HG03097 (cell line): ENCODE measurements at regions not wholly inside any gene's neighbourhood (a gene's known extent, or its start where the extent isn't known, plus 50 kb on each side); places are given as distances from the start of the nearest gene placed in this dataset.

Experiments used
- ATAC-seq: cut with Tn5 transposase; IDR thresholded peaks from one replicate; pipeline ENCODE4 v1.9.1; 2021; ENCODE audit not compliant: unreplicated experiment, low FRiP score

DNA sequence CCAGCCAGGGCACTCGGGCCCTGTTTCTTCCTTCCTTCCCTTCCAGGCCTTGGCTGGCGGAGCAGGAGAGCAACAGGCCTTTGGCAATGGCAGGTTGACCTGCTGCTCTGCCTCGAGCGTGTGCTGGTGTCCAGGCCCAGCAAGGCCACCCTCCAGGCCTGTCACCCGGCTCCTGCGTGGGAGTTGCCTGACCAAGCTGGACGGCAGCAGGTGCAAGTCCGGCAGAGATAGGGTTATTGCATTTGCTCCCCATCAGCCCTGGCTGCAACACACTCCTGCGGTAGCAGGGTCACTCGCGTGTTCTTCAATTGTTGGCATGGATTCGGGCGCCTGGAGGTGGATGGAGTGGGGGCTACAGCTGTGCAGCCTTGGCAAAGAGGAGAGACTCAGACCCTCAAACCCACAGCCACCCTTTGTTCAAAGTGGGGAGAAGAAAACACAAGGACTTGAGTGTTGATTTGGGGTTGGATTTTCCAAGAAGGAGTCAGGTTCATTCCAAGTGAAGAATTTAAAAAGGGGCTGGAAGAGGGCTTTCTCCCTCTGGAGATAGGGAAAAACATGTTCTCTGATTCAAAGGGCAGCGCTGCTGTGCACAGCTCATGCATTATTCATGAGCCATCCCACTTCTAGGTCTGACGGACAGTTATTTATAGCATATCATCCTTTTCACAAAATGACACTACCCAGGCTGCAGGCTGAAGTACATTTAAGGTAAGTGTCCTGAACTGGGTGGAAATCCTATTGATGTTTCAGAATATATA lies 64.2 kb upstream of the PITRM1 start:
- no peak for ATAC-seq

DNA sequence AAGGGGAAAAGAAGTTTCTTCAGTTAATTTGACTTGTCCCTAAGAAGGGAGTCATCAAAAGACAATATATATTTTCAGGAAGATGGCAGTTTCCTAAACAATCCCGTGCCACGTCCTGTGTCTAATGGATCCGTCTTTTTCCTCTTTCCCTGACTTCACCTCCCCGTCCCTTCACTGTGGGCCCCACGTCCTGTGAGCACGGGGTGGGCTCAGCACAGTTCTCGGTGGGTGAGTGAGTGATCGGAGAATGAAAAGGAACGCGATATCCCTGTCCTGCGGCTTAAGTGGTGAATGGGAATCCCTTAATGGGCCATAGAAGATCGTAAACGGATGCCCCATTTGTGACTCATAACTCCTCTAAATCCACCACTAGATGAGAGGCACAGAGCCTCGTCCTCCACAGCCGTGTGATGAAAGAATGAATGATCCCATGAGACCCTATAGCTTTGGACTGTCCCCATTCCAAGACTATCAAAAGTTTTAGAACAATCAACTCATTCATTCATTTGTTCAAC lies 63.5 kb upstream of the PITRM1 start:
- ATAC-seq = no peak

GRCh38 chr10:3235395-3235794 lies 62.8 kb upstream of the PITRM1 start:
- no peak for ATAC-seq

- no peak for ATAC-seq
Observed at GRCh38 chr10:3233486-3233990, 61.0 kb upstream of the PITRM1 start.

- no peak for ATAC-seq
Observed at GRCh38 chr10:3231951-3232730, 59.6 kb upstream of the PITRM1 start.

DNA sequence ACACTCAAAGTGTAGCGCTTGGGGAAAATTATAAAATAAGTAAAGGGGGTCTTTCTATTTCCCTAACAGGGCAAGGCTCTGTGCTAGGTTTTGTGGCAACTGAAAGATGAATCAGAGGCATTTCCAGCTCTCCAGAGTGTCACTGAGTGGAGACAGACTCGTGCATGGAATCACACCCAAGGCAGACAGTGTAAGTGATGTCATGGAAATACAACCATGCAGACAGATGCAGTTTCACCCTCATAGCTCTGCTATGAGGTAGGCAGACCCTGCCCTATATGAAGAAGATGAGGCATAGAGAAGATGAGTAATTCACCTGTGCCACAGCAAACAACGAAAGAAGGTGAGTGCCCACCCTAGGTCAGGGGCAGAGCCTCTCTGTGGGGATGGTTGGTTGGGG lies 57.2 kb upstream of the PITRM1 start:
- no peak for ATAC-seq

DNA sequence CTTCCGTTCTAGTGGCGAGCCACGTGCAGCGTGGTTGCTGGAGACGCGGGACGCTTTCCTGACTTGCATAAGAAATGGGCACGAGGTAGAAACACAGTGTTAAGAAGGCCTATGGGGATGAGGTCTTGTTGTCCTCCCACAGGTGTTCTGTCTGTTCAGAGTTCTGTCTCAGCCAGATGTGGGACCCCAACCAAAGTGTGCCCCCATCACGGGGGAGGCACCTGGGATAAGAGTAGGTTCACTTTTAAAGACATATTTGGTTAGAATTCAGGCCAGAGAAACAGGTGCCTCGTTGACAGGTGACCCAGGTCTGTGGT lies 56.0 kb upstream of the PITRM1 start:
- ATAC-seq = no peak

- no peak for ATAC-seq
Observed at GRCh38 chr10:3226960-3227744, 54.6 kb upstream of the PITRM1 start.

- no peak for ATAC-seq
Observed at GRCh38 chr10:3225561-3225960, 53.0 kb upstream of the PITRM1 start.

GRCh38 chr10:3224241-3224640 lies 51.7 kb upstream of the PITRM1 start:
- ATAC-seq = no peak

- no peak for ATAC-seq
Observed at GRCh38 chr10:3222626-3223025, 50.0 kb upstream of the PITRM1 start.
